ENCODE measurements at regions not wholly inside any gene's neighbourhood (a gene's known extent, or its start where the extent isn't known, plus 50 kb on each side); places are given as distances from the start of the nearest gene placed in this dataset.

DNA sequence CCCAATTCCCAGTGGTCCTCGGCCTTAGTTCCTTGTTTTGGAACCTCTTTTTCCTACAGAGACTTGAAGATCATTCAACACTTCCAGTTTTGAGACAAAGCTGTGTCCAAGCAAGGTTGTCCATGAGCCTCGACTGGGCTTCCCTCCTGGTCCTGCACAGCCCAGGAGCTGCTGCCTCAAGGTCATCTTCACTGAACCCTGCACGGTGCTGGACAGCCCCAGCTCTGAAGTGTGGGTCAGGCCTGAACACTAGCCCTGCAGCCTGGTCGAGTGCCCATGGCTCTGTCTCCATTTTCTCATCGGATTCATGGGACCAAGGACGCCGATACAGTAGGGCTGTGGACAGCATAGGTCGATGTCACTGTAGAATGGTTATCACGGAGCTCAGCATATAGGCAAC is 68.0 kb upstream of the NFIL3 start:
- Mint-ChIP-seq H3K9me3 (0 out of 3 replicates have a peak, but pooled peaks cover 4% of the 10 kb centered on the region), H3K36me3 (ENCODE audit: low read depth) (no peaks in the 10 kb centered on the region), H3K27me3 (ENCODE audit: insufficient read depth, low read depth, poor library complexity) (no peaks in the 10 kb centered on the region), H3K4me1 (peaks cover 12% of the 10 kb centered on the region), H3K4me3 (no peak overlapping the region), H3K27ac (no peak overlapping the region)
- H3K27me3 ChIP-seq (ENCODE audit: insufficient read depth): no peaks in the 10 kb centered on the region
- H4K20me1 ChIP-seq (replicated peaks; ENCODE audit: insufficient read depth): no peaks in the 10 kb centered on the region
- no peak overlapping the region for H3K27ac ChIP-seq (ENCODE audit: low read depth)
- H3F3A ChIP-seq (replicated peaks; ENCODE audit: low read depth): no peaks in the 10 kb centered on the region
- H3K4me1 ChIP-seq (ENCODE audit: insufficient read depth): peaks cover 15% of the 10 kb centered on the region
- H3K4me2 ChIP-seq: no peak overlapping the region
- no peaks in the 10 kb centered on the region for H3K79me2 ChIP-seq (replicated peaks; ENCODE audit: insufficient read depth)
- ATAC-seq (no peak), DNase-seq (ENCODE audit: low spot score) (no peak)
- TF ChIP-seq EZH2 (IDR thresholded peaks at IDR 0.05; ENCODE audit: low read depth, unreplicated experiment) (no peak), STAT1 (IDR thresholded peaks at IDR 0.05; ENCODE audit: unreplicated experiment) (no peak), JUNB (IDR thresholded peaks at IDR 0.05; ENCODE audit: unreplicated experiment) (no peak), NANOG (IDR thresholded peaks at IDR 0.05; ENCODE audit: borderline replicate concordance) (no peak), POLR2AphosphoS5 (IDR thresholded peaks at IDR 0.05; ENCODE audit: low read depth) (no peak), CREB1 (CRISPR knock-in tag; IDR thresholded peaks at IDR 0.05; ENCODE audit: low read depth) (no peak), ZNF331 (CRISPR knock-in tag; IDR thresholded peaks at IDR 0.05; ENCODE audit: low read depth) (no peak), EZH2phosphoT487 (IDR thresholded peaks at IDR 0.05; ENCODE audit: unreplicated experiment) (no peak)
- TF ChIP-seq, protein P1, sequence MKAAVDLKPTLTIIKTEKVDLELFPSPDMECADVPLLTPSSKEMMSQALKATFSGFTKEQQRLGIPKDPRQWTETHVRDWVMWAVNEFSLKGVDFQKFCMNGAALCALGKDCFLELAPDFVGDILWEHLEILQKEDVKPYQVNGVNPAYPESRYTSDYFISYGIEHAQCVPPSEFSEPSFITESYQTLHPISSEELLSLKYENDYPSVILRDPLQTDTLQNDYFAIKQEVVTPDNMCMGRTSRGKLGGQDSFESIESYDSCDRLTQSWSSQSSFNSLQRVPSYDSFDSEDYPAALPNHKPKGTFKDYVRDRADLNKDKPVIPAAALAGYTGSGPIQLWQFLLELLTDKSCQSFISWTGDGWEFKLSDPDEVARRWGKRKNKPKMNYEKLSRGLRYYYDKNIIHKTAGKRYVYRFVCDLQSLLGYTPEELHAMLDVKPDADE (IDR thresholded peaks at IDR 0.05): no peak
- TF ChIP-seq, protein P2, sequence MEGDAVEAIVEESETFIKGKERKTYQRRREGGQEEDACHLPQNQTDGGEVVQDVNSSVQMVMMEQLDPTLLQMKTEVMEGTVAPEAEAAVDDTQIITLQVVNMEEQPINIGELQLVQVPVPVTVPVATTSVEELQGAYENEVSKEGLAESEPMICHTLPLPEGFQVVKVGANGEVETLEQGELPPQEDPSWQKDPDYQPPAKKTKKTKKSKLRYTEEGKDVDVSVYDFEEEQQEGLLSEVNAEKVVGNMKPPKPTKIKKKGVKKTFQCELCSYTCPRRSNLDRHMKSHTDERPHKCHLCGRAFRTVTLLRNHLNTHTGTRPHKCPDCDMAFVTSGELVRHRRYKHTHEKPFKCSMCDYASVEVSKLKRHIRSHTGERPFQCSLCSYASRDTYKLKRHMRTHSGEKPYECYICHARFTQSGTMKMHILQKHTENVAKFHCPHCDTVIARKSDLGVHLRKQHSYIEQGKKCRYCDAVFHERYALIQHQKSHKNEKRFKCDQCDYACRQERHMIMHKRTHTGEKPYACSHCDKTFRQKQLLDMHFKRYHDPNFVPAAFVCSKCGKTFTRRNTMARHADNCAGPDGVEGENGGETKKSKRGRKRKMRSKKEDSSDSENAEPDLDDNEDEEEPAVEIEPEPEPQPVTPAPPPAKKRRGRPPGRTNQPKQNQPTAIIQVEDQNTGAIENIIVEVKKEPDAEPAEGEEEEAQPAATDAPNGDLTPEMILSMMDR (conservative IDR thresholded peaks at IDR 0.05; ENCODE audit: low read depth in 2 of 2): no peak
- 0 out of 2 replicates have a peak overlapping the region, but pooled peaks have one; percentile 43 for H2AFZ ChIP-seq
- H3K9me2 ChIP-seq (ENCODE audit: insufficient read depth): no peaks in the 10 kb centered on the region
- no peak overlapping the region for H3K4me3 ChIP-seq
- H3K36me3 ChIP-seq (ENCODE audit: insufficient read depth): no peaks in the 10 kb centered on the region

DNA sequence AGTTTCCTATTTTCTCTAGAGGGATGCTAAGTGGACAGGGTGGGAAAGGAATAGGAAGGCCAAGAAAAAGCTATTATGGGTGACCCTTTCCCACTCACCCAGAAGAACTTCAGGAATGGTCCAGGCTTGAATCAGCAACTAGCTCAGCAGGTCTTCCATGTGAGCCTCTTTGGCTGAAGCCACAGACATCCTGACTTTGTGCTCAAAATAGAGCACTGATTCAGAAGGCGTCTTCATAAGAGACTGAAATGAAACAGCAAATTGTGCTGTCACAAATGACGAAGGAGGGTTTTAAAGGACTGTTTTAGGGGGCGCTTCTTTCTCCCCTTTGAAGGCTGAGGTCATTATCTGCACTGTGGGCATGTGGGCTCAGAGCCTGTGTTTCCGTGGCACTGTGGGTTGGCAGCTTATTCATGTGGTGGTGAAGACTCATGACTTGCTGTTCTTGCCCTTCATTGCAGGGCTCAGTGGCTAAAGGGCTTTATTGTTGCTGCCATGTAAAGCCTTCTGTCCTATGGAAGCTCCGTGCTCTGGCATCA is 65.8 kb upstream of the NFIL3 start:
- no peaks in the 10 kb centered on the region for H3K79me2 ChIP-seq (replicated peaks; ENCODE audit: insufficient read depth)
- H3K4me1 ChIP-seq (ENCODE audit: insufficient read depth): no peaks in the 10 kb centered on the region
- H3K27ac Mint-ChIP-seq: no peak overlapping the region
- no peaks in the 10 kb centered on the region for H3K9me2 ChIP-seq (ENCODE audit: insufficient read depth)
- H3K36me3 ChIP-seq (ENCODE audit: insufficient read depth): no peaks in the 10 kb centered on the region
- ATAC-seq: no peak
- DNase-seq (ENCODE audit: low spot score): no peak
- H4K20me1 ChIP-seq (replicated peaks; ENCODE audit: insufficient read depth): no peaks in the 10 kb centered on the region
- no peaks in the 10 kb centered on the region for H3K4me1 Mint-ChIP-seq
- no peak overlapping the region for H3K4me3 Mint-ChIP-seq
- H3K27ac ChIP-seq (ENCODE audit: low read depth): no peak overlapping the region
- no peak overlapping the region for H3K4me3 ChIP-seq
- no peak overlapping the region for H3K4me2 ChIP-seq
- H3F3A ChIP-seq (replicated peaks; ENCODE audit: low read depth): no peaks in the 10 kb centered on the region
- H3K27me3 Mint-ChIP-seq (ENCODE audit: insufficient read depth, low read depth, poor library complexity): no peaks in the 10 kb centered on the region
- 0 out of 3 replicates have a peak, but pooled peaks cover 1% of the 10 kb centered on the region for H3K9me3 Mint-ChIP-seq
- H3K27me3 ChIP-seq (ENCODE audit: insufficient read depth): no peaks in the 10 kb centered on the region
- no peak overlapping the region for H2AFZ ChIP-seq
- no peaks in the 10 kb centered on the region for H3K36me3 Mint-ChIP-seq (ENCODE audit: low read depth)
- TF ChIP-seq EZH2phosphoT487 (IDR thresholded peaks at IDR 0.05; ENCODE audit: unreplicated experiment) (no peak), STAT1 (IDR thresholded peaks at IDR 0.05; ENCODE audit: unreplicated experiment) (no peak), POLR2AphosphoS5 (IDR thresholded peaks at IDR 0.05; ENCODE audit: low read depth) (no peak), NANOG (IDR thresholded peaks at IDR 0.05; ENCODE audit: borderline replicate concordance) (no peak)
- TF ChIP-seq, protein P3, sequence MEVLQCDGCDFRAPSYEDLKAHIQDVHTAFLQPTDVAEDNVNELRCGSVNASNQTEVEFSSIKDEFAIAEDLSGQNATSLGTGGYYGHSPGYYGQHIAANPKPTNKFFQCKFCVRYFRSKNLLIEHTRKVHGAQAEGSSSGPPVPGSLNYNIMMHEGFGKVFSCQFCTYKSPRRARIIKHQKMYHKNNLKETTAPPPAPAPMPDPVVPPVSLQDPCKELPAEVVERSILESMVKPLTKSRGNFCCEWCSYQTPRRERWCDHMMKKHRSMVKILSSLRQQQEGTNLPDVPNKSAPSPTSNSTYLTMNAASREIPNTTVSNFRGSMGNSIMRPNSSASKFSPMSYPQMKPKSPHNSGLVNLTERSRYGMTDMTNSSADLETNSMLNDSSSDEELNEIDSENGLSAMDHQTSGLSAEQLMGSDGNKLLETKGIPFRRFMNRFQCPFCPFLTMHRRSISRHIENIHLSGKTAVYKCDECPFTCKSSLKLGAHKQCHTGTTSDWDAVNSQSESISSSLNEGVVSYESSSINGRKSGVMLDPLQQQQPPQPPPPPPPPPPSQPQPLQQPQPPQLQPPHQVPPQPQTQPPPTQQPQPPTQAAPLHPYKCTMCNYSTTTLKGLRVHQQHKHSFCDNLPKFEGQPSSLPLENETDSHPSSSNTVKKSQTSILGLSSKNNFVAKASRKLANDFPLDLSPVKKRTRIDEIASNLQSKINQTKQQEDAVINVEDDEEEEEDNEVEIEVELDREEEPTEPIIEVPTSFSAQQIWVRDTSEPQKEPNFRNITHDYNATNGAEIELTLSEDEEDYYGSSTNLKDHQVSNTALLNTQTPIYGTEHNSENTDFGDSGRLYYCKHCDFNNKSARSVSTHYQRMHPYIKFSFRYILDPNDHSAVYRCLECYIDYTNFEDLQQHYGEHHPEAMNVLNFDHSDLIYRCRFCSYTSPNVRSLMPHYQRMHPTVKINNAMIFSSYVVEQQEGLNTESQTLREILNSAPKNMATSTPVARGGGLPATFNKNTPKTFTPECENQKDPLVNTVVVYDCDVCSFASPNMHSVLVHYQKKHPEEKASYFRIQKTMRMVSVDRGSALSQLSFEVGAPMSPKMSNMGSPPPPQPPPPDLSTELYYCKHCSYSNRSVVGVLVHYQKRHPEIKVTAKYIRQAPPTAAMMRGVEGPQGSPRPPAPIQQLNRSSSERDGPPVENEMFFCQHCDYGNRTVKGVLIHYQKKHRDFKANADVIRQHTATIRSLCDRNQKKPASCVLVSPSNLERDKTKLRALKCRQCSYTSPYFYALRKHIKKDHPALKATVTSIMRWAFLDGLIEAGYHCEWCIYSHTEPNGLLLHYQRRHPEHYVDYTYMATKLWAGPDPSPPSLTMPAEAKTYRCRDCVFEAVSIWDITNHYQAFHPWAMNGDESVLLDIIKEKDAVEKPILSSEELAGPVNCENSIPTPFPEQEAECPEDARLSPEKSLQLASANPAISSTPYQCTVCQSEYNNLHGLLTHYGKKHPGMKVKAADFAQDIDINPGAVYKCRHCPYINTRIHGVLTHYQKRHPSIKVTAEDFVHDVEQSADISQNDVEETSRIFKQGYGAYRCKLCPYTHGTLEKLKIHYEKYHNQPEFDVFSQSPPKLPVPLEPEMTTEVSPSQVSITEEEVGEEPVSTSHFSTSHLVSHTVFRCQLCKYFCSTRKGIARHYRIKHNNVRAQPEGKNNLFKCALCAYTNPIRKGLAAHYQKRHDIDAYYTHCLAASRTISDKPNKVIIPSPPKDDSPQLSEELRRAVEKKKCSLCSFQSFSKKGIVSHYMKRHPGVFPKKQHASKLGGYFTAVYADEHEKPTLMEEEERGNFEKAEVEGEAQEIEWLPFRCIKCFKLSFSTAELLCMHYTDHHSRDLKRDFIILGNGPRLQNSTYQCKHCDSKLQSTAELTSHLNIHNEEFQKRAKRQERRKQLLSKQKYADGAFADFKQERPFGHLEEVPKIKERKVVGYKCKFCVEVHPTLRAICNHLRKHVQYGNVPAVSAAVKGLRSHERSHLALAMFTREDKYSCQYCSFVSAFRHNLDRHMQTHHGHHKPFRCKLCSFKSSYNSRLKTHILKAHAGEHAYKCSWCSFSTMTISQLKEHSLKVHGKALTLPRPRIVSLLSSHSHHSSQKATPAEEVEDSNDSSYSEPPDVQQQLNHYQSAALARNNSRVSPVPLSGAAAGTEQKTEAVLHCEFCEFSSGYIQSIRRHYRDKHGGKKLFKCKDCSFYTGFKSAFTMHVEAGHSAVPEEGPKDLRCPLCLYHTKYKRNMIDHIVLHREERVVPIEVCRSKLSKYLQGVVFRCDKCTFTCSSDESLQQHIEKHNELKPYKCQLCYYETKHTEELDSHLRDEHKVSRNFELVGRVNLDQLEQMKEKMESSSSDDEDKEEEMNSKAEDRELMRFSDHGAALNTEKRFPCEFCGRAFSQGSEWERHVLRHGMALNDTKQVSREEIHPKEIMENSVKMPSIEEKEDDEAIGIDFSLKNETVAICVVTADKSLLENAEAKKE (CRISPR knock-in tag; IDR thresholded peaks at IDR 0.05): no peak
